Esophagus (tissue), 2 donors: ENCODE measurements at regions not wholly inside any gene's neighbourhood (a gene's known extent, or its start where the extent isn't known, plus 50 kb on each side); places are given as distances from the start of the nearest gene placed in this dataset.
A peak's percentile ranks its signal among the peaks of the same experiment; 100 is the strongest.
"Not testable (repeated sequence)": the region's sequence is repeated elsewhere in the genome, so short reads cannot be mapped to it uniquely, and the experiment has no call there.

Experiments used
- H3K27ac ChIP-seq, 2 donors: one replicate each; pipeline ENCODE4 v1.5.1; 2013; ENCODE audit warnings: low read depth in 2 of 2, mild to moderate bottlenecking in 2 of 2, inconsistent platforms in 1 of 2, low read length in 1 of 2, moderate library complexity in 1 of 2
- H3K27me3 ChIP-seq, 2 donors: one replicate each; pipeline ENCODE4 v1.6.1; 2013; ENCODE audit warnings: low read length in 2 of 2, control low read depth in 1 of 2, mild to moderate bottlenecking in 1 of 2; ENCODE audit not compliant: insufficient read depth in 2 of 2, control insufficient read depth in 1 of 2
- H3K36me3 ChIP-seq, 2 donors: one replicate each; pipeline ENCODE4 v1.6.1; 2013; ENCODE audit warnings: low read length in 1 of 2; ENCODE audit not compliant: control insufficient read depth in 2 of 2, insufficient read depth in 2 of 2
- H3K4me1 ChIP-seq, 2 donors: one replicate each; pipeline ENCODE4 v1.6.1; 2013; ENCODE audit warnings: low read length in 1 of 2; ENCODE audit not compliant: control insufficient read depth in 2 of 2, insufficient read depth in 2 of 2
- H3K4me3 ChIP-seq, 2 donors: one replicate each; pipeline ENCODE4 v1.5.1; 2013; ENCODE audit warnings: low read length in 2 of 2, mild to moderate bottlenecking in 2 of 2, low read depth in 1 of 2, moderate library complexity in 1 of 2
- H3K9me3 ChIP-seq, 2 donors: one replicate each; pipeline ENCODE4 v1.6.1; 2013; ENCODE audit warnings: mild to moderate bottlenecking in 2 of 2, low read depth in 1 of 2, low read length in 1 of 2, moderate library complexity in 1 of 2; ENCODE audit not compliant: control insufficient read depth in 2 of 2, insufficient read depth in 1 of 2
- WGBS, 2 donors: extraction: QIAGEN DNeasy Blood & Tissue Kit; methylation state at CpG; one replicate each; pipeline ENCODE4 v1.1.7; 2013; 5-methylcytosine and 5-hydroxymethylcytosine counted together
- donor health status: healthy with polysubstance abuse.
- donor health status: Bipolar disorder and iron deficiency.

- Histone ChIP-seq H3K27me3 (no peaks in the 10 kb centered on the region), H3K4me3 (no peak overlapping the region), H3K27ac (no peak overlapping the region), H3K9me3 (no peaks in the 10 kb centered on the region), H3K4me1 (no peaks in the 10 kb centered on the region), H3K36me3 (no peaks in the 10 kb centered on the region)
Observed at GRCh38 chr11:34798985-34799384, 117.2 kb downstream of the APIP start.

- not testable (repeated sequence) for H3K27ac ChIP-seq, H3K4me1 ChIP-seq, H3K4me3 ChIP-seq, H3K36me3 ChIP-seq, H3K9me3 ChIP-seq, H3K27me3 ChIP-seq
Observed at GRCh38 chr11:34797497-34797896, 118.7 kb downstream of the APIP start.

GRCh38 chr11:34795641-34796040 lies 120.5 kb downstream of the APIP start:
- Histone ChIP-seq H3K27ac (no peak overlapping the region), H3K4me1 (peaks cover 0 to 3% of the 10 kb centered on the region in 2 donors), H3K9me3 (no peaks in the 10 kb centered on the region)

GRCh38 chr11:34794696-34795095 lies 121.5 kb downstream of the APIP start:
- no peaks in the 10 kb centered on the region for H3K27me3 ChIP-seq
- no peak overlapping the region for H3K27ac ChIP-seq
- 87 to 89% methylated on average over 3 of the region's 3 CpGs for WGBS, 2 donors
- H3K9me3 ChIP-seq: no peaks in the 10 kb centered on the region
- no peaks in the 10 kb centered on the region for H3K36me3 ChIP-seq
- H3K4me1 ChIP-seq: peaks cover 0 to 3% of the 10 kb centered on the region in 2 donors
- H3K4me3 ChIP-seq: no peak overlapping the region

More at GRCh38 chr11:34795641-34796040, 120.5 kb downstream of the APIP start:
- Histone ChIP-seq H3K27me3 (no peaks in the 10 kb centered on the region), H3K36me3 (no peaks in the 10 kb centered on the region), H3K4me3 (no peak overlapping the region)

- Histone ChIP-seq H3K27ac (no peak overlapping the region), H3K9me3 (no peaks in the 10 kb centered on the region), H3K4me1 (peaks cover 0 to 3% of the 10 kb centered on the region in 2 donors), H3K36me3 (no peaks in the 10 kb centered on the region), H3K4me3 (no peak overlapping the region), H3K27me3 (no peaks in the 10 kb centered on the region)
Observed at GRCh38 chr11:34793666-34794065, 122.5 kb downstream of the APIP start.

GRCh38 chr11:34792814-34793258 lies 123.3 kb downstream of the APIP start:
- Histone ChIP-seq H3K36me3 (no peaks in the 10 kb centered on the region), H3K27me3 (no peaks in the 10 kb centered on the region), H3K9me3 (no peaks in the 10 kb centered on the region), H3K4me1 (peaks cover 0 to 3% of the 10 kb centered on the region in 2 donors), H3K27ac (no peak overlapping the region), H3K4me3 (no peak overlapping the region)
- WGBS, 2 donors: 42 to 46% methylated on average over 4 of the region's 4 CpGs

GRCh38 chr11:34791780-34792542 lies 124.2 kb downstream of the APIP start:
- no peaks in the 10 kb centered on the region for H3K27me3 ChIP-seq

GRCh38 chr11:34790620-34791019 lies 125.6 kb downstream of the APIP start:
- peaks cover 0 to 3% of the 10 kb centered on the region in 2 donors for H3K4me1 ChIP-seq
- WGBS, 2 donors: 86 to 91% methylated on average over 3 of the region's 3 CpGs
- H3K27me3 ChIP-seq: no peaks in the 10 kb centered on the region
- no peak overlapping the region for H3K27ac ChIP-seq
- H3K36me3 ChIP-seq: no peaks in the 10 kb centered on the region
- H3K4me3 ChIP-seq: no peak overlapping the region
- no peaks in the 10 kb centered on the region for H3K9me3 ChIP-seq

More at GRCh38 chr11:34791780-34792542, 124.2 kb downstream of the APIP start:
- 60 to 64% methylated on average over 5 of the region's 5 CpGs for WGBS, 2 donors
- Histone ChIP-seq H3K4me1 (peaks cover 0 to 3% of the 10 kb centered on the region in 2 donors), H3K4me3 (no peak overlapping the region), H3K27ac (peak overlapping the region in 1 of 2 donors; percentile 41), H3K36me3 (no peaks in the 10 kb centered on the region), H3K9me3 (no peaks in the 10 kb centered on the region)

- H3K4me3 ChIP-seq: no peak overlapping the region
- no peaks in the 10 kb centered on the region for H3K36me3 ChIP-seq
- no peaks in the 10 kb centered on the region for H3K27me3 ChIP-seq
- no peaks in the 10 kb centered on the region for H3K9me3 ChIP-seq
- WGBS, 2 donors: 70 to 81% methylated on average over 4 of the region's 4 CpGs
- H3K27ac ChIP-seq: peak overlapping the region; percentile 55 to 83
- H3K4me1 ChIP-seq: peaks cover 0 to 3% of the 10 kb centered on the region in 2 donors
Observed at GRCh38 chr11:34789196-34789834, 126.9 kb downstream of the APIP start.

GRCh38 chr11:34788642-34789041 lies 127.5 kb downstream of the APIP start:
- H3K4me1 ChIP-seq: peaks cover 0 to 3% of the 10 kb centered on the region in 2 donors
- H3K36me3 ChIP-seq: no peaks in the 10 kb centered on the region
- WGBS, 2 donors: 67 to 86% methylated on average over 2 of the region's 2 CpGs
- H3K27ac ChIP-seq: peak overlapping the region; percentile 57 to 79
- no peaks in the 10 kb centered on the region for H3K9me3 ChIP-seq
- no peaks in the 10 kb centered on the region for H3K27me3 ChIP-seq
- H3K4me3 ChIP-seq: no peak overlapping the region
